ENCODE measurements at regions not wholly inside any gene's neighbourhood (a gene's known extent, or its start where the extent isn't known, plus 50 kb on each side); places are given as distances from the start of the nearest gene placed in this dataset.
A peak's percentile ranks its signal among the peaks of the same experiment; 100 is the strongest.
"Not testable (repeated sequence)": the region's sequence is repeated elsewhere in the genome, so short reads cannot be mapped to it uniquely, and the experiment has no call there.

DNA sequence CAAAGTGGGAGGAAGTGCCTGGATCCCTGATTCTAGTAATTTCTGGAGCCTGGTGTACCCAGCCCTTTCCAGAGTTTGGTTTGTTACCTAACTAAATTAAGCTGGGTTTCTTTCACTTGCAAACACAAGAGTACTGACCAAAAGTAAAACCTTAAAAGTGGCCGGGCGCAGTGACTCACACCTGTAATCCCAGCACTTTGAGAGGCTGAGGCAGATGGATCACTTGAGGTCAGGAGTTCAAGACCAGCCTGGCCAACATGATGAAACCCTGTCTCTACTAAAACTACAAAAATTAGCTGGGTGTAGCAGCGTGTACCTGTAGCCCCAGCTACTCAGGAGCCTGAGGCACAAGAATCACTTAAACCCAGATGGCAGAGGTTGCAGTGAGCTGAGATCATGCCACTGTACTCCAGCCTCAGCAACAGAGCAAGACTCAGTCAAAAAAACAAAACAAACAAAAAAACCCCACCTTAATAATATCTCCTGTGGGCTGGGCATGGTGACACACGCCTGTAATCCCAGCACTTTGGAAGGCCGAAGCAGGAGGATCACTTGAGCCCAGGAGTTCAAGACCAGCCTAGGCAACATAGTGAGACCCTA lies 78.0 kb upstream of the BLID start:
- DNase-seq: not testable (repeated sequence)

DNA sequence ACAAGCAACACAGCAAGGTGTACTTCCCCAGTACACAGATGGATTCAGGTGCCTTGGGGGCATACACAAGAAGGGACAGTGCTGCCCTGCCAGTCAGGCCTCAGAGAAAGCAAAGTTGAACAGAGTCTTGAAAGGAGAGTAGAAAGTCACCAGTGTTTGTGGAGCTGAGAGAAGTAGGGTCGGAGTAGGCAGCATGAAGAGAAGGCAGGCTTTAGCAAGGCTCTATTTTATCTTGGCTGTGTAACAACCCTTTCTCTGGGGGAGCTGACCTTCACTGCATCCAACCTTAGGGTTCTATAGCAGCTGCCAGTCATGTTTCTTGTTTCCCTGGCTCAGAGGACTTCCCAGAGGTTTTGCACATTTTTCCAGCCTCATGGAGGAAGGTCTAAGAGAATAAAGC lies 77.4 kb upstream of the BLID start:
- DNase-seq: no peak

DNA sequence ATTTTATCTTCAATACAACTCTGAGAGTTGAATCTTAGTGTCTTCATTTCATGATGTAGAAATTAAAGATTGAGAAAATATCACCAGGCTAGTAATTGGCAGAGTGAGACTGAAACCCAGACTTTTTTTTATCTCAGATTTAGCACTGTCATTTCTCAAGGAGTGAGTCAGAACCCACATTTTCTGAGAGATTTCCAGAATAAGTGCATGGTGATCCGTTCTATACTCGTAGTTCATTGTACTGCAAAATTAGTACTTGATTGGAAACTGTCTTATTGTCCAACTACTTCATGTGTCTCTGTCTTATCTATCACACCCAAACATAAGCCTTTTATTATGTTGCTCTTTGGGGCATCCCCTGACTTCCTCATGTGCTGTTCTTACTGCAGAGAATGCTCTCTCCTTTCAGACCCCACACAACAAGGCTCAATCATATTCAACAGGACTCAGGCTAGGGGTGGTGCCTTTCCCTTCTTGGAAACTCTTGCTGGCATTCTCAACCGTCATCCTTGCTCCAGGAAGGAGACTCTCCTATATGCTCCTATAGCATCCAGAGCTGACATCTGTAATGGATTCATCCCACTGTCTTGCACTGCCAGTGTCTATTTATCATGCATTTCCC lies 76.7 kb upstream of the BLID start:
- no peak for DNase-seq

DNA sequence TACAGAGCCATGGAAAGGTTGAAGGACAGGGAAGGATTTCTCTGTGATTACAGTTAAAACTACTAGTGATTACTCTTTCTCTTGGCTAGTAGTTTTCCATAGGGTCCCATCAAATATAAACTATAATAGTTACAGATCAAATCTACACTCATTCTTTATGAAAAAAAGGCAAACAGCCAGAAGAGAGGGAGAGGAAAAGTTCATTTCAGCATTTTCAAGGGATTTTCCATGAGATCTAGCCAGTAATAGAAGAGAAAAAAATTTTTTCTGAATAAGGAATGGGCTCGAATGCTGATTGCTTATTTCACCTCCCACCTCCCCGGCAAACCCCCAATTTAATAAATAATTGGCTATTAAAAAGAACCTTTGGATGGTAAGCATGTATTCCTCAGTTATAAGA lies 74.8 kb upstream of the BLID start:
- no peak for DNase-seq

DNA sequence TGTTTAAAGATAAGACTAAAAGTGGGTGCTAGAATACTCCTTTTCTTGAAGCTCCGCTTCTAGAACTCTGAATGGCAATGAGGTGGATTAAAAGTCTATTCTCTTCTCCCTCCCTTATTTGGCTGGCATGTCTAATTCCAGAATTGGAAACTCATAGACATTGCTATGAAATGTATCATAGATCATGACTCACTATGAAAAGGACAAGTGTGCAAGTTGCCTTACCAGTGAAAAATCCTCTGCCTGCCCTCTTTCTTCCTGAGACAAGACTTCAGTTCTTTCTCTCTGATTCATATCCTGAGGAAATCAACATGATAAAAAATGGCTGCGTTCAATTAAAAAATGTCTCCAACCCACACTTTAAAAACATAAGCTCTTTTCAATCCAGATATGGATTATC lies 73.2 kb upstream of the BLID start:
- DNase-seq: no peak

DNA sequence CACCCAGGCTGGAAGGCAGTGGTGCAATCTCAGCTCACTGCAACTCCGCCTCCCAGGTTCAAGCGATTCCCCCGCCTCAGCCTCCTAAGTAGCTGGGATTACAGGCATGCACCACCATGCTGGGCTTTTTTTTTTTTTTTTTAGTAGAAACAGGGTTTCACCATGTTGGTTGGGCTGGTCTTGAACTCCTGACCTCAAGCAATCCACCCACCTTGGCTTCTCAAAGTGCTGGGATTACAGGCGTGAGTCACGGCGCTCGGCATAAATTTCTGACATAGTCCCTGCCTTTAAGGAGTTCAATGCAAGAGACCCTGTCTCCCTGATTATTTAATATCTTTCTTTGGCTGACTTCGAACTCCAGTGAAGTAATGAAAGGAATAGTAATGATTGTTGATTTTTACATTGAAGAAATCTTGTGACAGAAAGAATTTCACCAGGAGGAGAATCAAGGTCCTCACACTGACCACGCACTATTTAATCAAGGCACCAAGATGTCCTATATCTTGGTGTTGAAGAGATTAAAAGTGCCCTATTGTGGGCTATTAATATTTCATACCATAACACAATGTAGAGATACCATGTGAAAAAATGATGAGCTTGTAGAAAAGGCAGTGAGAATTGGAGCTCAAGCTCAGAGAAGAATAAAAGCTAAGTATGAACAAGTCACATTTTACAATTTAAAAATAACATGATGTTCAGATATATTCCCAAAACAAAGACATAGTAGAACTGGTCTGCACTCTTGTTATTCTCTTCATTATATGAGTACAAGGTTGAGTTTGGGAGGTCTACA lies 71.6 kb upstream of the BLID start:
- DNase-seq: no peak

DNA sequence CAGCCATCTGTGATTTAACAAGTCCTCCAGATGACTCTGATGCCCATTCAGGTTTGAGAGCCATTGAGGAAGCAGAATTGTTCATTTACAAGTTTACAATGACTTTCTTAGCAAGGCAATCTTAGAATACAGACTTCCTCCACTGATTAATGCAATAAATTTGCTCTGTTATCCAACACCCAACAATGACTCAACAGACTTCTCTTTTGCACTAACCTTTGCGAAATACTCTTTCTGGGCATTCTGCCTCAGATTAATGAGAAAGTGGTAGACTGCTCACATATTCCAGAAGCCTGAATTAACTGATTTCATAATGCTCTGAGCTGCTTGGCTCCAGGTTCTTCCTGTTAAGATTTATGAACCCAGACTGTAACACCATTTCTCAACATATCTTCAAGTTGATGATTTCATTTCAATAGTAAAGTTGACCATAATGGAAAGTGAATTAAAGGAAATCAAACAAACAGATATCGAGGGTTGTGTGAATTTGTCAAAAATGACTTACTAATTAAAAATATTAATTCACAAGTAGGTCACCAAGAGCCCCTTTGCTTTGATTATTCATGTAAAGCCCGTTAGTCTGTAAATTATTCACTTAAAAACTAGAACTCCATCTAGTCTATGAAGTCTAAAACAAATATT lies 70.5 kb upstream of the BLID start:
- DNase-seq: no peak

DNA sequence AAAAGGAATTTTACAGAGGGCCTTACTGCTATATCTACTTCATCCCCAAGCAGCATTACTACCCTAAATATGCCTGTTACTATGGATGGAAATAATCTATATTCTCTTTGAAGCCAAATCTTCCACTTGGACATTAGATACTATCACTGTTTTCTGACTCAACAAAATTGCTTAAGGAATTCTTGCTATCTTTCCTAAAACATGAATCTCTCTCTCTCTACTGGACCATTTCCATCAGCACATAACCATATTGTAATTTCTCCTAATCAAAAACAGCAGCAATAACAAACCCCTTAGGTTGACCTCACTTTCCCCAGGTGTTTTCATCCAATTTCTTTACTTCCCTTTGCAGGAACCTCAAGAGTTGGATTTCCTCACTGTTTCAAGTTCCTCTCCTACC lies 67.9 kb upstream of the BLID start:
- DNase-seq: no peak

DNA sequence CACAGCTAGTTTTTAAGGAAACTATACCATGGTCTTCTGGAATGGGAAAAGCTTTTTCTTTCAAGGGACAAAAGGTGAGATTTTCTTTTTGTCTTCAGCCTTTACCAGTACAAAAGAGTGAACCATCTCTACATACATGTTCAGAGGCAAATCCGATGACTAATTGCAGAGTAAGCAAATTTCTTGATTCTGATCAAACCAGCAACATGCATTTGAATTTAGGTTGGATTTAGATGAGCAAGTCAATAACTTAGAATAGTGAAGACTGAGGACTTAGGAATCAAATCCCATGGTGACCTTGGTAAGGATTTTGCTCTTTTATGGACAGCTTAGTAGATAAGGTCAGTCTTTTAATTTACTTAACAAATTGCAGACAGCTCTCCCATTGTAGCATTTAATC lies 65.9 kb upstream of the BLID start:
- DNase-seq: no peak

DNA sequence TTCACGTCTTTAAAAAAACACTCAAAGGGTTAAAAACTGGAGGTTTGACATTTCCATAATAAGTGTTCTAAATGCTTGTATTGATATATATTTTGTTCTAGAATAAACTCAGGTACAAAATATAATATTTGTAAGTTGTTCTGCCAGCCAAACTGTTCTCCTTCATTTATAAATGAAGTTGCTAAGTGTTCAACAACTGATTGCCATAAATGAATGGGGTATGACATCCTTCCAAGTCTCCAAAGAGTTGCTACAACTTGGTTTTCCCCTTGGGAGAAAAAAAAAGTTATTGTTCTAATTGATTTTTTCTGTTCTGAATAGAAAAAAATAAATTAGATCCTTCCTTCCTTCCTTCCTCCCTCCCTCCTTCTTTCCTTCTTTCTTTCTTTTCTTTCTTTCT lies 65.4 kb upstream of the BLID start:
- no peak for DNase-seq

DNA sequence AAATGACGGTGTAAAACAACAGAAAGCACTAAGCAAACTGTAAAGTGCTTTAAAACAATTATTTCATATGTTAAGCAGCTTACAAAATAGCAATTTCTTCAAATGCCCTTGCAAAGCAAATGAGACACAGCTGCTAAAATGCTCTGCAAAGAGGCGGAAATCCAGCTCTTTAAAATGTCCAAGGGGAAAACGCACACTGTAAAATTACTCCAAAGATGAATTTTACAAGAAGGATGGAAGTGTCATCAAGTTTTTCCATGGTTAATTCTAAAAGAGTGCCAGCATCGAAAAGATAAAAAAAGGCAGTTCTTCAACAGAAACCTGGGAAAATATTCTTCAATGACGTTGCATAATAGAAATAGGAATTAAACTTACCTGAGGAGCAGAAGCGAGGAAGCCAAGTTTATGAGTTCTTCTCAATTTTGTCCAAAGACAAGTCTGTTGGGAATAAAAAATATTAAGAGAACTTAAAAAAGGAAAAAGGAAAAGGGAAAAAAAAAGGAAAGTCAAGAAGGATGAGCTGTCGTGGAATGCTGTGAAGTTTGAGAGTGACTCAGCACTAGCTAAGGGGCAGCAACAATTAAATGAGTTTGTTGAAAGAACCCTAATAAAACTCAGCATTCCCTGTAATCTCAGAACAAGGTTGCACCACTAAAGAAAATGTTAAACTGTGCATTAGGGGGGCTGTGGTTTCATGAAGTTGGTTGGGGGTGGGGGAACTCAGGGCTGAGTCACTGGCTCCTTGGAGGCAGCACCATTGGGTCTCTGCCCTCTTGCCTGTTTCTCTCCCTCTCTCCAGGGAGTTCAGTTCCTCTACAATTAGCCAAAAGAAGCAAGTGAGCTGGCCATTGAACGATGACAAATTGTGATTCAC lies 64.2 kb upstream of the BLID start:
- DNase-seq: peak; percentile 7

DNA sequence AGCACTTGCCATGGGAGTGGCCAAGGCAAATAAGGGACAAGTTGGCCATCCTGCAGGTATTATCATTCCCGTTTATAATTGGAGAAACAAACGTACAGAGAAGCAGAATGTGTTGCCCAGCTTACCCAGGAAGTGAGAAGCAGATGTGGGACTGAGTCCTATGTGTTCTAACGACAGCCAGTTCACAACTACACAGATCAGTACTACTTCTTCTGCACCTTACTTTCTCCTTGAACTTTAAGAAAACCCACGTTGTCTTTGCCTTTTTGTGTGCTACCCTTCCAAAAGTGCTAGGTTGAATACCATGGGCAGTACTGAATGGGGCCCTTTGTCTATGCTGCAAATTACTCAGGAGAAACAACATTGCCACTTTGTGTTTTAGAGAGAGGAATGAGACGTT lies 62.8 kb upstream of the BLID start:
- no peak for DNase-seq

DNA sequence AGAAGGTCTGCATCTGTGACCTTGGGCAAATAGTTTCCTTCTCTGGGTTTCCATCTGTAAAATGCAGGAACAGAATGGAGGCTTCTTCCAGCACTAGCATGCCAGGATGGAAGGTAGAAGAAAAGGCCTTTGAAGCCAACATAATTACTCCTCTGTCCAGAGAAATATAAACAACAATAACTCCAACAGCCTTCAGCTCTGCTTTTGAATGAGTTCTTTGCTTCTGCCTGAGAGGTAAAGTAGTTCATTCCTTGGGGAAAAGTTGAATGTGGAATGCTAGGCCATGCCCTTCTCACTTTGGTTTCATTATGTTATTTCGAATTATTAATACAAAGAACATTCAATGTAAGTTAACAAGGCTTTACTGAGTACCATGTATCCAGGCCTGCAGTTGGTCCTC lies 61.2 kb upstream of the BLID start:
- no peak for DNase-seq

DNA sequence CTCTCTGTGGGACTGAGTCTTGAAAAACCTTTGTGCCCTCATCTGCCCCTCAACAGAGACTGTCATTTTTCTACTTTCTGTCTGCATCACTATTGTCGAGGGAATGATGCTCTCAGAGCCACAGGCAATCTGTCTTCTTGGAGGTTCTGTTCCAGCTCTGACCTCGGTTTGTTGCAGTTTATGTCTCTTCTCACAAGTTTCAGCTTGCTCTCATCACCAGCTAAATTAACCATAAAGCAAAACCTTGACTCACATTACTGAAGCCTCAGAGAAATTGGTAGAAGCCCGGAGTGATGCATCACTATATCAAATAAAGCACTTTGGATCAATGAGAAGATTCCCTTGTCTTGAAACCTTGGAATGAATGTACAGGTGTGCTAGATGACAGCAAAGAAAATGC lies 60.6 kb upstream of the BLID start:
- no peak for DNase-seq

DNA sequence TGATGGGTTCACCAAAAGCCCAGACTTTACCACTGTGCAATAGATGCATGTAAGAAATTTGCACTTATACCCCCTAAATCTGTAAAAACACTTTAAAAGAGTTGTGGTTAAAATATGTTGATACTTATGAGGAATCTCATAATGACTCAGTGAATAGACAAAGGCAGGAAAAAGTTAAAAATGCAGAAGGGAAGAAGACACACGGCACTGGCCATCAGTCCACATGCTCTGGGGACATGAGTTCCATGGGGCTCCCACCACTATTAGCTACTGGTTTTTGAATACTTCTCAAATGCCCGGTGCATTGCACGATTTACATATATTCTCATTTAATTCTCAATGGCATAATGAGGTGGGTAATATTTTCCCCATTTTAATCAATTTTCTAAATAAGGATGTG lies 59.3 kb upstream of the BLID start:
- no peak for DNase-seq

DNA sequence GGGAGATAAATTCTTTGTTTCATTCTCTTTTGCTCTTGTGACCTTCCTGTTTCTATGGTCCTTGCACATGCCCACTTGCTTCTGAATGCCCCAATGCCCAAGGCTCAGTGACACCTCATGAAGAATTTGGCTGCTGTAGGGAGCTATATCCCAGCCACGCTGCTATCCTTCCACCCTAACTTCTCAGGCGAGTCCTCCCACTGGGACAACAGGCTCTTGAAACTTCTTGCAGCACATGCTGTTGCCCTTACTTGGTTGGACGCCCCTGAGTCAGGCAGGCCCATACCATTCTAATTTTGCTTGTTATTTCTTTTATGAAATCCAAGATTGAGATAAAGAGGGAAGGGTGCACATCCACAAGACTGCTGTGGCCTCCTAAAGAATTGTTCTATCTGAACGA lies 57.6 kb upstream of the BLID start:
- DNase-seq: no peak

DNA sequence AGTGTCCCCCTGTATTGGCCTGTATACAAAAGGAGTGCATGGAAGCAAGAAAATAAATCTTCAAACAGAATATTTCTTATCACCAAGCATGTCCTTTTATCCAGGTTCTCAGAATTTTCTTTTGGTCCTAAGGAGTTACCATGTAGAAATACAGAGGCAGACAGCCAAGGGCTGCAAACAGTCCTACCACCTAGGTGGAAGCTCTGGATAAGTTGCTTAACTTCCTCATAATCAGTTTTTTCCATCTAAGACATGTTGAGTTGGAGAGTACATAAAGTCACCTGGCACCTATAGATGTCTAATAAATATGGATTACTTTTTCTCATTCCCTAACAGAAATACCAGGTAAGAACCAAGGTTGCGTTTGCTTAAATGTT lies 57.0 kb upstream of the BLID start:
- DNase-seq: no peak

DNA sequence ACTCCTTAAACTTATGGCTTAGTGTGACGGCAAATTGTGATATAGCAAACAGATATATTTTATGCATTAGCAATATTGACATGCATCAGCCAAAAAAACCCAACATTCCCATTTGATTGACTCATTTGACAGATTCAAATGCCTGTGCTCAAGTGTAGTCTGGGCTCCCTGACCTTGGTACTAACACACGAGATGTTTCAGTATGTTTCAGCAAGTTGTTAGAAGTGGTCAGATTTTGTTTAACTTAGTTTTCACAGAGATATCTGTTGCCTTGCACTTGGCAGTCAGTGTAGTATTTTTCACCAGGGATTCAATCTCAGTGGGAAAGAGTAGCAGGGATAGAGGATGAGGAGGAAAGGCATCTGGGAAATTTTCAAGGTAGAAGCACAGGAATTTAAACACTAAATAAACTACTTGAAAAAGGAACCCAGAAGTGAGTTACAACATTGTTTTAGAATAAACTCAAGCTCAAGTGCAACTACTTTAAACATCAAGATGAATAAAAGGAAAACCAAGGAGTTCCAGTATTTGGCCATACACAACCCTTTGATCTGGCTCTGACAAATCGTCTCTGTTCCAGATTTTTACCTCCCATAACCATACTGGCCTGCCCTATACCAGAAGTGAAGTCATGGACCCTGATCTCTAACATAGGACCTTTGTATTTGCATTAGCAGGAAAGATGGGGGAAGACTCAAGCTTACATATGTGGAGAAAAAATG lies 56.5 kb upstream of the BLID start:
- DNase-seq: no peak

DNA sequence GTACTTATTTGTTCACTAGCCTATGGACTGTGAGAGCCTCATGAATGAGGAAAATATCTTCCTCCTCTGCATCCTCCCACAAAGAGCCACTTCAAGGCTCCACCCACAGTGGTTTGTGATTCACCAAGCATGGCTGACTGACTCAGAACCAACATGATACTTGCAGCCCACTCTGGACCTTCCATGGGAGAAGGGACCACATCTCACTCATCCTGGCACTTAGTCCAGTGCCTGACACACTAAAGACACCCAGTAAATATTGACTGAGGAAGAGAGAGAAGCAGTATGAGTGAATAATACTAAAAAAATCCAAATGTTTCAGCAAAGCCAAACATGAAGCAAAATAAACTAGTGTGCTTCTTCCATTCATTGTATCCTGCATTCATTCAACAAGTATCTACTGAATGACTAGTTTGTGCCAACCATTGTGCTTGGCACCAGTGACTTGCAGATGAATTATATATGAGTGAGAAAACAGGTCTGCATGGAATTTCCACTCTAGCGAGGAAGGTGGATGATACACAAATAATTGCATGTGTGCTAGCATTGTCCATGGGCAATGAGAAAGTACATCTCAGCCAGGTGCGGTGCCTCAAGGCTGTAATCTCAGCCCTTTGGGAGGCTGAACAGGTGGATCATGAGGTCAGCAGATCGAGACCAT lies 54.9 kb upstream of the BLID start:
- no peak for DNase-seq

DNA sequence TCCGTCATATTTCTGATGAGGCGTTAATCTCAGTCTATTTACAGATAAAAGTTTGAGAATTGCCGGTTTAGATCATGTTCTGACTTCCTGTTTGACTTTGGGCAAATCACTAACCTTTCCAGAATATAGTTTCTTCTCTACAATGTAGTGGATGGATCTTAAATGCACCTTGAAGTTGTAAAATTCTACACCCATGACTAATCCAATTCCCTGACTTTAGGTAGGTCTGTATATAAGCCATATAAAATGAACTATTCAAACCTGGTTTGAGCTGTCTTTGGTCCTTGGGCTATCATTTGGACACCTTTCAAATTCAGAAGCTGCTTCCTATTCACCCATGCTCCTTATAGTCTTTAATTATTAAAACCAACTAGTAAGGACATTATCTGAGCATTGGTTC lies 52.2 kb upstream of the BLID start:
- no peak for DNase-seq

DNA sequence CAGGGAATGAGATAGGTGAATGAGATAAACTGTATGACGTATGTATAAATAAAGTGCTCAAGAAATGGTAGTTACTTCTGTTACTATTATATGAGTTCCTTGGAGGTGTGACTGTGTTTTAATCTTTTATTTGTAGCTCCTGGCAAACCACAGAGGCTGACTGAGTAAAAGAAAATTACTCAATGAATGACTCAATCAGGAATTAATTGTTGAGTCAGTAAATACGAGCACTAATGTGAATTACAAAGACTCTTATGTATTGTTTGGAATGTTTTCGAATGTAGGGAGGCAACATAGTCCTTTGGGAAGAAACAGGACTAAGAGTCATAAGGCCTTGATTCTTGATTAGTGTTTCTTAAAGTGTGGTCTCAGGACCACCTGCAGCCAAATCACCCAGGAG lies 51.1 kb upstream of the BLID start:
- DNase-seq: no peak

Data from GOT3 (cell line).